ENCODE measurements at regions not wholly inside any gene's neighbourhood (a gene's known extent, or its start where the extent isn't known, plus 50 kb on each side); places are given as distances from the start of the nearest gene placed in this dataset.

DNA sequence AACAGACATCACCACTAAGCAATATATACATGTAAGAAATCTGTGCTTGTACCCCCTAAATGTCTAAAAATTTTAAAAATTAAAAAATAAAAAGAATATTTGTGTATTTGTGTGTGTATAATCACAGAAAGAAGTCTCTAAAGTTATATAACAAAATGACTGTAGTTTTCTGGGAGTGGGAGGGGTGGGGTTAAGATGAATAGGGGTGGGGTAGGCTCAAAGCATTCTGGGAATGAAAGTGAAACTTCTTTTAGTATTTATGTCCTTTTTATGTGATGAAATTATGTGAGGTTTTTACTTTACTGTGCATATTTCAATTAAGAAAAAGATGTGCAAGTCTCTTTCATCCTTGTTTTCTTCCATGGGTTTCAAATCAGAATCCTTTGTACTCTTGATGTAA lies 65.3 kb downstream of the FASLG start:
- Mint-ChIP-seq H3K36me3 (peaks cover 12% of the 10 kb centered on the region), H3K27ac (no peak overlapping the region), H3K4me1 (peaks cover 16% of the 10 kb centered on the region), H3K9me3 (peaks cover 23% of the 10 kb centered on the region), H3K27me3 (ENCODE audit: low read depth) (no peaks in the 10 kb centered on the region; the same call in 1 of the 2 replicates), H3K4me3 (no peak overlapping the region)
- ChIA-PET CTCF (no interaction called here), POLR2A (no interaction called here)
- DNase-seq (ENCODE audit: low spot score) (no peak), ATAC-seq (no peak)
- TF ChIP-seq NFE2L1 (CRISPR knock-in tag; IDR thresholded peaks at IDR 0.05), result no peak
- TF ChIP-seq ZBTB21 (CRISPR knock-in tag; IDR thresholded peaks at IDR 0.05; ENCODE audit: borderline replicate concordance), result no peak
- no peak for TF ChIP-seq MYBL2 (CRISPR knock-in tag; IDR thresholded peaks at IDR 0.05)
- no peak for TF ChIP-seq NFATC4 (CRISPR knock-in tag; IDR thresholded peaks at IDR 0.05)

DNA sequence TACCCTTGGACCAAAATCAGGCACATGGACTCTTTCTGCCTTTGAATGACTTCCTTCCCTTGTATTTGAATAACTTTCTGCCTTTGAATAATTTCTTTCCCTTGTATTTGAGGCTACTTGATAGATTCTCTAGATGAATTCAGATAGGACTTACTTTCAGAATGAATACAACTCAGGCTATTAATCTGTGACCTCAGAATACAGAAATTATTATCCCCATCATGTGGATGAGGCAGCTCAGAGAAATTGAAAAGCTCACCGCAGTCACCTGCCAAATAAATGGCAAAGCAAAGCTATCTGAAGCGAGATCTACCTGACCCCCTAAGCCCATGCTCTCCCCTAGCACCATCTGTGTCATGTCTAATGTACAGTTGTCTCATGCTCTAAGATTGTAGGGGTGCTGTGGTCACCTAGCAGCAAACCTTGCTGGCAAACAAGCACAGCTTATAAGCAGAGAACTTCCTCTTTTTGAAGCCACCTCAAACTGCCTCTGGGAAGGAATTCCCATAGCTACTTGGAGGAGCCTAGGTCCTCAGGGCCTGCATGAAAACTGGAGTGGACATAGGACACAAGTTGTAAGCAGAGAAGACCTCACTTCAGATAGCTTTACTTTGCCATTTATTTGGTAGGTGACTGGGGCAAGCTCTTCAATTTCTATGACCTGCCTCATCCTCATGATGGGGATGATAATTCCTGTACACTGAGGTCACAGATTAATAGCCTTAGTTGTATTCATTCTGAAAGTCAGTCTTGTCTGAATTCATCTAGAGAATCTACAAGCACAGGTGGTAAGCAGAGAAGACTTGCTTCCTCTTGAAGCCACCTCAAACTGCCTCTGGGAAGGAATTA lies 66.1 kb downstream of the FASLG start:
- Mint-ChIP-seq H3K27ac (no peak overlapping the region), H3K27me3 (ENCODE audit: low read depth) (no peaks in the 10 kb centered on the region; the same call in 1 of the 2 replicates), H3K36me3 (peaks cover 12% of the 10 kb centered on the region), H3K4me3 (no peak overlapping the region), H3K9me3 (peaks cover 31% of the 10 kb centered on the region), H3K4me1 (peaks cover 8% of the 10 kb centered on the region)
- DNase-seq (ENCODE audit: low spot score) (no peak), ATAC-seq (no peak)
- ChIA-PET POLR2A (no interaction called here), CTCF (interaction anchor here (0.5 kb wide), 1 partner anchor 21 kb away, joined by 3 read pairs; no protein-coding TSS in a partner anchor)
- TF ChIP-seq TP53 (CRISPR knock-in tag; IDR thresholded peaks at IDR 0.05) (no peak), MYBL2 (CRISPR knock-in tag; IDR thresholded peaks at IDR 0.05) (no peak), SMAD3 (CRISPR knock-in tag; IDR thresholded peaks at IDR 0.05; ENCODE audit: borderline replicate concordance) (no peak), NR2C2 (CRISPR knock-in tag; IDR thresholded peaks at IDR 0.05) (no peak)
- TF ChIP-seq, protein P1, sequence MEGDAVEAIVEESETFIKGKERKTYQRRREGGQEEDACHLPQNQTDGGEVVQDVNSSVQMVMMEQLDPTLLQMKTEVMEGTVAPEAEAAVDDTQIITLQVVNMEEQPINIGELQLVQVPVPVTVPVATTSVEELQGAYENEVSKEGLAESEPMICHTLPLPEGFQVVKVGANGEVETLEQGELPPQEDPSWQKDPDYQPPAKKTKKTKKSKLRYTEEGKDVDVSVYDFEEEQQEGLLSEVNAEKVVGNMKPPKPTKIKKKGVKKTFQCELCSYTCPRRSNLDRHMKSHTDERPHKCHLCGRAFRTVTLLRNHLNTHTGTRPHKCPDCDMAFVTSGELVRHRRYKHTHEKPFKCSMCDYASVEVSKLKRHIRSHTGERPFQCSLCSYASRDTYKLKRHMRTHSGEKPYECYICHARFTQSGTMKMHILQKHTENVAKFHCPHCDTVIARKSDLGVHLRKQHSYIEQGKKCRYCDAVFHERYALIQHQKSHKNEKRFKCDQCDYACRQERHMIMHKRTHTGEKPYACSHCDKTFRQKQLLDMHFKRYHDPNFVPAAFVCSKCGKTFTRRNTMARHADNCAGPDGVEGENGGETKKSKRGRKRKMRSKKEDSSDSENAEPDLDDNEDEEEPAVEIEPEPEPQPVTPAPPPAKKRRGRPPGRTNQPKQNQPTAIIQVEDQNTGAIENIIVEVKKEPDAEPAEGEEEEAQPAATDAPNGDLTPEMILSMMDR (IDR thresholded peaks at IDR 0.05), result no peak
- TF ChIP-seq, protein P2, sequence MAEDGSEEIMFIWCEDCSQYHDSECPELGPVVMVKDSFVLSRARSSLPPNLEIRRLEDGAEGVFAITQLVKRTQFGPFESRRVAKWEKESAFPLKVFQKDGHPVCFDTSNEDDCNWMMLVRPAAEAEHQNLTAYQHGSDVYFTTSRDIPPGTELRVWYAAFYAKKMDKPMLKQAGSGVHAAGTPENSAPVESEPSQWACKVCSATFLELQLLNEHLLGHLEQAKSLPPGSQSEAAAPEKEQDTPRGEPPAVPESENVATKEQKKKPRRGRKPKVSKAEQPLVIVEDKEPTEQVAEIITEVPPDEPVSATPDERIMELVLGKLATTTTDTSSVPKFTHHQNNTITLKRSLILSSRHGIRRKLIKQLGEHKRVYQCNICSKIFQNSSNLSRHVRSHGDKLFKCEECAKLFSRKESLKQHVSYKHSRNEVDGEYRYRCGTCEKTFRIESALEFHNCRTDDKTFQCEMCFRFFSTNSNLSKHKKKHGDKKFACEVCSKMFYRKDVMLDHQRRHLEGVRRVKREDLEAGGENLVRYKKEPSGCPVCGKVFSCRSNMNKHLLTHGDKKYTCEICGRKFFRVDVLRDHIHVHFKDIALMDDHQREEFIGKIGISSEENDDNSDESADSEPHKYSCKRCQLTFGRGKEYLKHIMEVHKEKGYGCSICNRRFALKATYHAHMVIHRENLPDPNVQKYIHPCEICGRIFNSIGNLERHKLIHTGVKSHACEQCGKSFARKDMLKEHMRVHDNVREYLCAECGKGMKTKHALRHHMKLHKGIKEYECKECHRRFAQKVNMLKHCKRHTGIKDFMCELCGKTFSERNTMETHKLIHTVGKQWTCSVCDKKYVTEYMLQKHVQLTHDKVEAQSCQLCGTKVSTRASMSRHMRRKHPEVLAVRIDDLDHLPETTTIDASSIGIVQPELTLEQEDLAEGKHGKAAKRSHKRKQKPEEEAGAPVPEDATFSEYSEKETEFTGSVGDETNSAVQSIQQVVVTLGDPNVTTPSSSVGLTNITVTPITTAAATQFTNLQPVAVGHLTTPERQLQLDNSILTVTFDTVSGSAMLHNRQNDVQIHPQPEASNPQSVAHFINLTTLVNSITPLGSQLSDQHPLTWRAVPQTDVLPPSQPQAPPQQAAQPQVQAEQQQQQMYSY (CRISPR knock-in tag; IDR thresholded peaks at IDR 0.05), result no peak
- TF ChIP-seq, protein P3, sequence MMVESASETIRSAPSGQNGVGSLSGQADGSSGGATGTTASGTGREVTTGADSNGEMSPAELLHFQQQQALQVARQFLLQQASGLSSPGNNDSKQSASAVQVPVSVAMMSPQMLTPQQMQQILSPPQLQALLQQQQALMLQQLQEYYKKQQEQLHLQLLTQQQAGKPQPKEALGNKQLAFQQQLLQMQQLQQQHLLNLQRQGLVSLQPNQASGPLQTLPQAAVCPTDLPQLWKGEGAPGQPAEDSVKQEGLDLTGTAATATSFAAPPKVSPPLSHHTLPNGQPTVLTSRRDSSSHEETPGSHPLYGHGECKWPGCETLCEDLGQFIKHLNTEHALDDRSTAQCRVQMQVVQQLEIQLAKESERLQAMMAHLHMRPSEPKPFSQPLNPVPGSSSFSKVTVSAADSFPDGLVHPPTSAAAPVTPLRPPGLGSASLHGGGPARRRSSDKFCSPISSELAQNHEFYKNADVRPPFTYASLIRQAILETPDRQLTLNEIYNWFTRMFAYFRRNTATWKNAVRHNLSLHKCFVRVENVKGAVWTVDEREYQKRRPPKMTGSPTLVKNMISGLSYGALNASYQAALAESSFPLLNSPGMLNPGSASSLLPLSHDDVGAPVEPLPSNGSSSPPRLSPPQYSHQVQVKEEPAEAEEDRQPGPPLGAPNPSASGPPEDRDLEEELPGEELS (CRISPR knock-in tag; IDR thresholded peaks at IDR 0.05), result no peak

DNA sequence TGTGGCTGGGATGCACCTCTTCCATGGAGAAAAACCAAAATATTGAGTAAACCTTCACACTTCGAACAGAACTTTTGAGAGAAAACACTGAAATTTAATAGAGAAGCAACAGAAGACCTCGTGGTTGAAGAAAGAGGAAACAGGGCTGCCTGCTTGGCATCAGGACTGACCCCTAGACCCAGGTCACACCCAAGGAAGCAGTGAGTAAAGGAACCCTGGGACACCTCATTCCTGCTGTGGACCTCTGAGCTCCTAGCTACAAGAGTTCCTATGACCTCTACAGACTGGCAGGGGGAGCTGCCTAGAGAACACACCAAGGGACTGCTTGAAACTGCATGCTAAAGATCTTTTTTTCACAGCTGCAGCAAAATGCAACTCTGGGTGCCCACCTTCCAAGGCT lies 67.8 kb downstream of the FASLG start:
- Mint-ChIP-seq H3K27me3 (ENCODE audit: low read depth) (no peaks in the 10 kb centered on the region; the same call in 1 of the 2 replicates), H3K4me3 (no peak overlapping the region), H3K9me3 (peaks cover 32% of the 10 kb centered on the region), H3K4me1 (no peaks in the 10 kb centered on the region), H3K27ac (no peak overlapping the region), H3K36me3 (peaks cover 12% of the 10 kb centered on the region)
- POLR2A ChIA-PET, result interaction anchor here (0.6 kb wide), 1 partner anchor 1429 kb away, joined by 3 read pairs; no protein-coding TSS in a partner anchor
- ATAC-seq, result no peak
- CTCF ChIA-PET, result interaction anchor here (1.0 to 3.0 kb wide), 5 partner anchors 9 to 327 kb away, joined by 3 to 13 read pairs (median 4); partner anchors contain the start of gene SUCO
- DNase-seq (ENCODE audit: low spot score), result no peak
- TF ChIP-seq, protein P4, sequence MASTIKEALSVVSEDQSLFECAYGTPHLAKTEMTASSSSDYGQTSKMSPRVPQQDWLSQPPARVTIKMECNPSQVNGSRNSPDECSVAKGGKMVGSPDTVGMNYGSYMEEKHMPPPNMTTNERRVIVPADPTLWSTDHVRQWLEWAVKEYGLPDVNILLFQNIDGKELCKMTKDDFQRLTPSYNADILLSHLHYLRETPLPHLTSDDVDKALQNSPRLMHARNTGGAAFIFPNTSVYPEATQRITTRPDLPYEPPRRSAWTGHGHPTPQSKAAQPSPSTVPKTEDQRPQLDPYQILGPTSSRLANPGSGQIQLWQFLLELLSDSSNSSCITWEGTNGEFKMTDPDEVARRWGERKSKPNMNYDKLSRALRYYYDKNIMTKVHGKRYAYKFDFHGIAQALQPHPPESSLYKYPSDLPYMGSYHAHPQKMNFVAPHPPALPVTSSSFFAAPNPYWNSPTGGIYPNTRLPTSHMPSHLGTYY (CRISPR knock-in tag; IDR thresholded peaks at IDR 0.05), result no peak
- TF ChIP-seq NFATC4 (CRISPR knock-in tag; IDR thresholded peaks at IDR 0.05), result no peak
- TF ChIP-seq, protein P5, sequence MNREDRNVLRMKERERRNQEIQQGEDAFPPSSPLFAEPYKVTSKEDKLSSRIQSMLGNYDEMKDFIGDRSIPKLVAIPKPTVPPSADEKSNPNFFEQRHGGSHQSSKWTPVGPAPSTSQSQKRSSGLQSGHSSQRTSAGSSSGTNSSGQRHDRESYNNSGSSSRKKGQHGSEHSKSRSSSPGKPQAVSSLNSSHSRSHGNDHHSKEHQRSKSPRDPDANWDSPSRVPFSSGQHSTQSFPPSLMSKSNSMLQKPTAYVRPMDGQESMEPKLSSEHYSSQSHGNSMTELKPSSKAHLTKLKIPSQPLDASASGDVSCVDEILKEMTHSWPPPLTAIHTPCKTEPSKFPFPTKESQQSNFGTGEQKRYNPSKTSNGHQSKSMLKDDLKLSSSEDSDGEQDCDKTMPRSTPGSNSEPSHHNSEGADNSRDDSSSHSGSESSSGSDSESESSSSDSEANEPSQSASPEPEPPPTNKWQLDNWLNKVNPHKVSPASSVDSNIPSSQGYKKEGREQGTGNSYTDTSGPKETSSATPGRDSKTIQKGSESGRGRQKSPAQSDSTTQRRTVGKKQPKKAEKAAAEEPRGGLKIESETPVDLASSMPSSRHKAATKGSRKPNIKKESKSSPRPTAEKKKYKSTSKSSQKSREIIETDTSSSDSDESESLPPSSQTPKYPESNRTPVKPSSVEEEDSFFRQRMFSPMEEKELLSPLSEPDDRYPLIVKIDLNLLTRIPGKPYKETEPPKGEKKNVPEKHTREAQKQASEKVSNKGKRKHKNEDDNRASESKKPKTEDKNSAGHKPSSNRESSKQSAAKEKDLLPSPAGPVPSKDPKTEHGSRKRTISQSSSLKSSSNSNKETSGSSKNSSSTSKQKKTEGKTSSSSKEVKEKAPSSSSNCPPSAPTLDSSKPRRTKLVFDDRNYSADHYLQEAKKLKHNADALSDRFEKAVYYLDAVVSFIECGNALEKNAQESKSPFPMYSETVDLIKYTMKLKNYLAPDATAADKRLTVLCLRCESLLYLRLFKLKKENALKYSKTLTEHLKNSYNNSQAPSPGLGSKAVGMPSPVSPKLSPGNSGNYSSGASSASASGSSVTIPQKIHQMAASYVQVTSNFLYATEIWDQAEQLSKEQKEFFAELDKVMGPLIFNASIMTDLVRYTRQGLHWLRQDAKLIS (CRISPR knock-in tag; IDR thresholded peaks at IDR 0.05; ENCODE audit: borderline replicate concordance), result no peak
- TF ChIP-seq, protein P6, sequence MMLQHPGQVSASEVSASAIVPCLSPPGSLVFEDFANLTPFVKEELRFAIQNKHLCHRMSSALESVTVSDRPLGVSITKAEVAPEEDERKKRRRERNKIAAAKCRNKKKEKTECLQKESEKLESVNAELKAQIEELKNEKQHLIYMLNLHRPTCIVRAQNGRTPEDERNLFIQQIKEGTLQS (CRISPR knock-in tag; conservative IDR thresholded peaks at IDR 0.05), result no peak
- TF ChIP-seq, protein P7, sequence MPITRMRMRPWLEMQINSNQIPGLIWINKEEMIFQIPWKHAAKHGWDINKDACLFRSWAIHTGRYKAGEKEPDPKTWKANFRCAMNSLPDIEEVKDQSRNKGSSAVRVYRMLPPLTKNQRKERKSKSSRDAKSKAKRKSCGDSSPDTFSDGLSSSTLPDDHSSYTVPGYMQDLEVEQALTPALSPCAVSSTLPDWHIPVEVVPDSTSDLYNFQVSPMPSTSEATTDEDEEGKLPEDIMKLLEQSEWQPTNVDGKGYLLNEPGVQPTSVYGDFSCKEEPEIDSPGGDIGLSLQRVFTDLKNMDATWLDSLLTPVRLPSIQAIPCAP (CRISPR knock-in tag; IDR thresholded peaks at IDR 0.05), result no peak
- no peak for TF ChIP-seq JAZF1 (CRISPR knock-in tag; IDR thresholded peaks at IDR 0.05)
